ENCODE measurements at regions not wholly inside any gene's neighbourhood (a gene's known extent, or its start where the extent isn't known, plus 50 kb on each side); places are given as distances from the start of the nearest gene placed in this dataset.

DNA sequence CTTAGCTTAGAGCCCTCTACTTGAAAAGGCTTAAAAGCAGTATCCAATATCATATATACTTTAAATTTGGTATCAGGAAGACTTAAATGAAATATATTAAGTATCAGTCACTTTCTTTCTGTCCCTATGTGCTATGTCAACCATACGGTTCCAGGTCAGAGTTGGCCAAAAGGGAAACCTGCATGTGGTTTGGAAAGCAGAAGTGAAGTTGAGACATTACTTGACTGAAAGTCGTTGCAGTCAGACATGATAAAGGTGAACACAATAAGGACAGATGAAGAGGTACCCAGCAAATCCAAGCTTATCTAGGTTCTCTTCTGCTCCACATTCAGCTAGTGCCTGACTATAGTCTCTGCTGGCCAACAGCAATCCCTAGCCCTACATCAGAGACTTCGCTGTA lies 336.8 kb downstream of the KCNA4 start:
- TF ChIP-seq POLR2A (IDR thresholded peaks at IDR 0.05; ENCODE audit: low read depth, low read length) (no peak), POLR2AphosphoS5 (IDR thresholded peaks at IDR 0.05; ENCODE audit: low read depth, low read length) (no peak)
